Body of pancreas (tissue), 4 donors: ENCODE measurements at regions not wholly inside any gene's neighbourhood (a gene's known extent, or its start where the extent isn't known, plus 50 kb on each side); places are given as distances from the start of the nearest gene placed in this dataset.

Experiments
- ATAC-seq: fragments of 150-250 bp; one replicate; pipeline ENCODE4 v1.9.1; 2016
- DNase-seq, 4 donors: peaks; one replicate each; pipeline ENCODE4 v3.0.0-alpha.2; 2019
- H3K27ac ChIP-seq, 4 donors: fragments of 200-600 bp; sonication (generic); 1 replicate in 3 of 4; 2 replicates in 1 of 4; pipeline versions ENCODE4 v1.5.1 to v1.6.1; 2016 to 2019; ENCODE audit warnings: mild to moderate bottlenecking in 1 of 4, mixed read lengths in 1 of 4, moderate library complexity in 1 of 4
- H3K27me3 ChIP-seq, 2 donors: fragments of 200-600 bp; sonication (generic); one replicate each; pipeline ENCODE4 v1.6.0; 2016; ENCODE audit warnings: mild to moderate bottlenecking in 1 of 2
- H3K36me3 ChIP-seq, 2 donors: fragments of 200-600 bp; sonication (generic); replicated peaks in 1 of 2; 2 replicates each; pipeline ENCODE4 v1.5.1; 2016; ENCODE audit warnings: low read depth in 2 of 2; ENCODE audit not compliant: insufficient read depth in 1 of 2
- H3K4me1 ChIP-seq: fragments of 200-600 bp; sonication (generic); one replicate; pipeline ENCODE4 v1.6.0; 2016
- H3K4me3 ChIP-seq, 2 donors: fragments of 200-600 bp; sonication (generic); 1 replicate in 1 of 2; 2 replicates in 1 of 2; pipeline ENCODE4 v1.5.1; 2016 to 2019
- H3K9me3 ChIP-seq, 3 donors: fragments of 200-600 bp; sonication (generic); 1 replicate in 2 of 3; 2 replicates in 1 of 3; pipeline ENCODE4 v1.5.1; 2016
- CTCF ChIP-seq, 7 experiments: fragments of 450-650 bp in 4 of 7; fragments of 200-600 bp in 3 of 7; sonication (generic) in 3 of 7; IDR thresholded peaks; one replicate each; pipeline ENCODE4 v1.5.1; 2016 to 2019; ENCODE audit warnings: antibody characterized with exemption in 7 of 7
- POLR2A ChIP-seq, 3 donors: fragments of 450-650 bp; IDR thresholded peaks; one replicate each; pipeline ENCODE4 v1.6.1; 2016; ENCODE audit warnings: antibody characterized with exemption in 3 of 3, mild to moderate bottlenecking in 2 of 3
- WGBS, 2 donors: methylation state at CpG; one replicate each; pipeline ENCODE4 v1.1.5; 2017; 5-methylcytosine and 5-hydroxymethylcytosine counted together
- intact Hi-C: fragments of 100-400 bp; cut with DNase I; formaldehyde crosslinking; loops from one replicate; pipeline ENCODE4 v1.15.1; 2023

DNA sequence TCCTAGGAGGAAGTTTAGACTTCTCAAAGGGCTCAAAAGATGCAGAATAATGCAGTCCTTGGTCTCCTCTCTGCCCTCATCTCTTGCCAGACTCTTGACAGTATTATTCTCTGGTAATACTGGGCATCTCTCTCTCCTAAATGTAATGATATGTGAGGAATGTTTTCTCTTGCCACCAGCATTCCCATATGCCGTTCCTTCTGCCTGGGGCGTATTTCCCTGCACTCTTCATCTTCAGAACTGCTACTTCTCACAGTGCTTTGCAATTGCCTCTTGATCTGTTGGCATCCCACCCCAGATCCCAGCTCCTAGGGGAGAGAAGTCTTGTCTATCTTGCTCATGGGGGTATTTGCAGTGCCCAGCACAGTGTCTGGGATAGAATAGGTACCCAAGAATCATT lies 107.4 kb downstream of the RASSF10 start:
- no peak for TF ChIP-seq CTCF (IDR thresholded peaks at IDR 0.05)
- TF ChIP-seq POLR2A (IDR thresholded peaks at IDR 0.05), result no peak
- intact Hi-C loops, result no loop called here

DNA sequence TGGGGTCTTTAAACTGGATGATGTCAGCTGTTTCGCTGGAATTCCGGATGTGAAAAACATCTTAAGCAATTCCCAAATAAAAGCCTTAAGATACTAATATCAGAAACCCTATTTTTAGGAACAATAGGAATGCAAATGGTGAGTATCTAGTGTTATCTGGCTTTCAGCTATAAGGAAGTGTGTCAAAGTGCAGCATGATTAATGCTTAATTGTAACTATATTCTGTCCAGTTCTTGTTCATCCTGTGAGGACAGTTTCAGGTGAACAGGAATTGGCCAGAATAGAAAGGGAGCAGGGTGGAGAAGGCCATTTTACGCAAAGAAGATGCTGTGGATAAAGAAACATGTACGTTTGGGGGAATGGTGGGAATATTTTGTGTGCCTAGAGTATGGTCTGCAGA lies 108.2 kb downstream of the RASSF10 start:
- DNase-seq (no peak), ATAC-seq (no peak)
- intact Hi-C loops, result no loop called here
- H3K9me3 ChIP-seq, result no peaks in the 10 kb centered on the region
- TF ChIP-seq POLR2A (IDR thresholded peaks at IDR 0.05) (no peak), CTCF (IDR thresholded peaks at IDR 0.05) (no peak)
- no peaks in the 10 kb centered on the region for H3K36me3 ChIP-seq
- WGBS, 2 donors, result 41 to 43% methylated on average over 4 of the region's 4 CpGs
- H3K27ac ChIP-seq, result no peak overlapping the region
- no peaks in the 10 kb centered on the region for H3K4me1 ChIP-seq
- H3K27me3 ChIP-seq, result no peaks in the 10 kb centered on the region
- H3K4me3 ChIP-seq, result no peak overlapping the region

More for the DNA sequence above, 107.4 kb downstream of the RASSF10 start:
- DNase-seq, result no peak
- H3K4me3 ChIP-seq, result no peak overlapping the region
- H3K36me3 ChIP-seq, result no peaks in the 10 kb centered on the region
- no peak overlapping the region for H3K27ac ChIP-seq
- 67 to 87% methylated on average over 2 of the region's 2 CpGs for WGBS, 2 donors
- no peaks in the 10 kb centered on the region for H3K27me3 ChIP-seq
- no peaks in the 10 kb centered on the region for H3K9me3 ChIP-seq
- no peak for ATAC-seq
- no peaks in the 10 kb centered on the region for H3K4me1 ChIP-seq

GRCh38 chr11:13118194-13118593 lies 109.1 kb downstream of the RASSF10 start:
- no peaks in the 10 kb centered on the region for H3K36me3 ChIP-seq
- H3K4me3 ChIP-seq, result no peak overlapping the region
- H3K4me1 ChIP-seq, result no peaks in the 10 kb centered on the region
- H3K27me3 ChIP-seq, result no peaks in the 10 kb centered on the region
- no peak overlapping the region for H3K27ac ChIP-seq
- TF ChIP-seq CTCF (IDR thresholded peaks at IDR 0.05) (no peak), POLR2A (IDR thresholded peaks at IDR 0.05) (no peak)
- DNase-seq, result no peak
- intact Hi-C loops, result no loop called here
- ATAC-seq, result no peak
- WGBS, 2 donors, result 77 to 78% methylated on average over 4 to 5 of the region's 5 CpGs
- H3K9me3 ChIP-seq, result no peaks in the 10 kb centered on the region

DNA sequence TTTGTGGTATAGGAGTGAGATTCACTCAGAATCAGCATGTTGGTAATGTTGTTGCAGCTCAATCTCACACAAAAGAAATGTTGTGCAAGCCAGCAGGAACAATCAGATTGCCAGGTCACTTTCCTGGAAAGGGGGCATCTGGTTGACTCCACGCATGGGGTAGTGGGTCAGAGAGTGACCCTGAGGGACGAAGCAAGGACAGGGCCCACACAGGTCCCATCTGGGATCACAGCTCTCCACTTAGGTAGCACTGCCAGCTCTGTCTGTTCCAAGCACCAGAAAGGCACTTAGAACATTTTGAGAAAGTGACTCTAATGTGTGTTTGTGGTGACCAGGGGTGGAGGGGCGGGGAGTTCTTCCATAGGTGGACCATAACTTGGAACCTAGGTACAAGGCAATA lies 109.5 kb downstream of the RASSF10 start:
- no peak for ATAC-seq

More for the DNA sequence above, 109.5 kb downstream of the RASSF10 start:
- no peaks in the 10 kb centered on the region for H3K27me3 ChIP-seq
- 88 to 91% methylated on average over 3 of the region's 3 CpGs for WGBS, 2 donors
- no peaks in the 10 kb centered on the region for H3K9me3 ChIP-seq
- no peak overlapping the region for H3K4me3 ChIP-seq
- H3K36me3 ChIP-seq, result no peaks in the 10 kb centered on the region
- DNase-seq, result no peak
- no peaks in the 10 kb centered on the region for H3K4me1 ChIP-seq
- H3K27ac ChIP-seq, result no peak overlapping the region
- TF ChIP-seq POLR2A (IDR thresholded peaks at IDR 0.05), result no peak
- TF ChIP-seq CTCF (IDR thresholded peaks at IDR 0.05), result no peak
- intact Hi-C loops, result no loop called here
